NOMO-1 (cell line): ENCODE measurements at regions not wholly inside any gene's neighbourhood (a gene's known extent, or its start where the extent isn't known, plus 50 kb on each side); places are given as distances from the start of the nearest gene placed in this dataset.

Experiments used
- DNase-seq, 2 experiments: peaks; one replicate each; lab custom pipeline; 2025; ENCODE audit not compliant: unreplicated experiment in 2 of 2; lab: John Stamatoyannopoulos, UW

GRCh38 chr10:47246406-47247147 is 53.4 kb upstream of the GDF10 start:
- DNase-seq, result no peak

GRCh38 chr10:47247148-47248059 is 52.6 kb upstream of the GDF10 start:
- DNase-seq, result no peak

- no peak for DNase-seq
These were observed 51.5 kb upstream of the GDF10 start for GRCh38 chr10:47248386-47249090.

- DNase-seq, result no peak
These were observed 50.1 kb upstream of the GDF10 start for GRCh38 chr10:47249881-47250280.
